Neural progenitor cell (in vitro differentiated cells): ENCODE measurements at regions not wholly inside any gene's neighbourhood (a gene's known extent, or its start where the extent isn't known, plus 50 kb on each side); places are given as distances from the start of the nearest gene placed in this dataset. TPM values are rescaled to one million over a fixed set of nuclear protein-coding genes. Genes with fewer than 3 reads are reported as not detected.

Experiments
- DNase-seq: peaks from one replicate; pipeline ENCODE4 v3.0.0-alpha.2; 2016; ENCODE audit warnings: low spot score
- H2AFZ ChIP-seq: fragments of 200-600 bp; sonication (generic); replicated peaks from 2 replicates; pipeline ENCODE4 v1.6.1; 2016; ENCODE audit warnings: antibody characterized with exemption
- H3F3A ChIP-seq: fragments of 200-600 bp; sonication (generic); 2 replicates; pipeline ENCODE4 v1.6.1; 2016; ENCODE audit warnings: antibody characterized with exemption, low read depth
- H3K27ac ChIP-seq: fragments of 200-600 bp; sonication (generic); 2 replicates; pipeline ENCODE4 v1.5.1; 2016; ENCODE audit warnings: mild to moderate bottlenecking
- H3K27me3 ChIP-seq: fragments of 200-600 bp; sonication (generic); 2 replicates; pipeline ENCODE4 v1.6.1; 2016; ENCODE audit warnings: mild to moderate bottlenecking, moderate library complexity
- H3K36me3 ChIP-seq: fragments of 200-600 bp; sonication (generic); 2 replicates; pipeline ENCODE4 v1.5.1; 2016
- H3K4me1 ChIP-seq: fragments of 200-600 bp; sonication (generic); 2 replicates; pipeline ENCODE4 v1.6.1; 2016; ENCODE audit warnings: mixed run types
- H3K4me2 ChIP-seq: fragments of 200-600 bp; sonication (generic); 2 replicates; pipeline ENCODE4 v1.6.1; 2016
- H3K4me3 ChIP-seq: fragments of 200-600 bp; sonication (generic); 2 replicates; pipeline ENCODE4 v1.5.1; 2016
- H3K79me2 ChIP-seq: fragments of 200-600 bp; sonication (generic); 2 replicates; pipeline ENCODE4 v1.6.1; 2016; ENCODE audit warnings: low read depth
- H3K9ac ChIP-seq: fragments of 200-600 bp; sonication (generic); 2 replicates; pipeline ENCODE4 v1.6.1; 2016
- H3K9me3 ChIP-seq: fragments of 200-600 bp; sonication (generic); 2 replicates; pipeline ENCODE4 v1.5.1; 2016; ENCODE audit warnings: low read depth
- H4K20me1 ChIP-seq: fragments of 200-600 bp; sonication (generic); 2 replicates; pipeline ENCODE4 v1.6.1; 2016; ENCODE audit warnings: low read depth
- H3K27ac Mint-ChIP-seq: 3 replicates; pipeline ENCODE4 v1.8.0; 2021; ENCODE audit warnings: mixed read lengths
- H3K27me3 Mint-ChIP-seq: 2 replicates; pipeline ENCODE4 v1.8.0; 2022; ENCODE audit warnings: low read depth, mild to moderate bottlenecking, inconsistent platforms, moderate library complexity, mixed read lengths; ENCODE audit not compliant: insufficient read depth
- H3K36me3 Mint-ChIP-seq: 3 replicates; pipeline ENCODE4 v1.8.0; 2021; ENCODE audit warnings: mixed read lengths
- H3K4me1 Mint-ChIP-seq: 3 replicates; pipeline ENCODE4 v1.8.0; 2021; ENCODE audit warnings: mixed read lengths
- H3K4me3 Mint-ChIP-seq: 3 replicates; pipeline ENCODE4 v1.8.0; 2021; ENCODE audit warnings: mild to moderate bottlenecking, moderate library complexity, mixed read lengths
- H3K9me3 Mint-ChIP-seq: 3 replicates; pipeline ENCODE4 v1.8.0; 2020; ENCODE audit warnings: mixed read lengths
- EZH2 ChIP-seq: fragments of 200-600 bp; sonication (generic); IDR thresholded peaks from 2 replicates; pipeline ENCODE4 v1.6.1; 2017; ENCODE audit warnings: antibody characterized with exemption, mild to moderate bottlenecking, moderate library complexity
- EZH2phosphoT487 ChIP-seq: fragments of 200-600 bp; sonication (generic); IDR thresholded peaks from 2 replicates; pipeline ENCODE4 v1.6.1; 2017; ENCODE audit warnings: antibody characterized with exemption
- microRNA-seq: library from miRNA; unstranded; fragments of <30 nt; microRNA quantifications from one replicate; pipeline ENCODE4, GENCODE V29; 2016
- small RNA-seq: library from RNA; depleted of rRNA; stranded (forward); fragments of <200 nt; gene quantifications from one replicate; pipeline ENCODE3, GENCODE V24; 2015
- TF ChIP-seq, protein P1 (sequence below): fragments of 200-600 bp; sonication (generic); IDR thresholded peaks from 2 replicates; pipeline ENCODE4 v1.5.1; 2017; ENCODE audit warnings: antibody characterized with exemption, mild to moderate bottlenecking

DNA sequence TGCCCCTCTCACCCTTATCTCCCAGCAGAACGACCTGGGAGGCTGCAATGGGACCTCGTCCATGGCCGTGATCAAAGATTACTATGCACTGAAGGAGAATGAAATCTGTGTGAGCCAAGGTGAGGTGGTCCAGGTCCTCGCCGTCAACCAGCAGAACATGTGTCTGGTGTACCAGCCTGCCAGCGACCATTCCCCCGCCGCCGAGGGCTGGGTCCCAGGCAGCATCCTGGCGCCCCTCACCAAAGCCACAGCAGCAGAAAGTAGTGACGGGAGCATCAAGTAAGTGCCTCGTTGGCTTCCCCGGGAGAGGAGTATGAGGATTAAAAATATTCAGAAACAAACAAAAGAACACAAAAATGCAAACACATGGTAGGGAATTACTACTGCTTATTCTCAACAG lies 55.9 kb upstream of the UMPS start:
- no peak for TF ChIP-seq EZH2
- Histone ChIP-seq H4K20me1 (no peaks in the 10 kb centered on the region), H2AFZ (no peak overlapping the region), H3K79me2 (no peaks in the 10 kb centered on the region), H3K9ac (no peak overlapping the region), H3K4me1 (no peaks in the 10 kb centered on the region), H3F3A (no peaks in the 10 kb centered on the region), H3K27ac (no peak overlapping the region), H3K9me3 (no peaks in the 10 kb centered on the region), H3K36me3 (no peaks in the 10 kb centered on the region), H3K27me3 (no peaks in the 10 kb centered on the region), H3K4me2 (no peak overlapping the region), H3K4me3 (no peak overlapping the region)
- peaks cover 26% of the 10 kb centered on the region for H3K36me3 Mint-ChIP-seq
- H3K4me3 Mint-ChIP-seq = no peak overlapping the region
- no peak overlapping the region for H3K27ac Mint-ChIP-seq
- peaks cover 3% of the 10 kb centered on the region for H3K27me3 Mint-ChIP-seq
- H3K9me3 Mint-ChIP-seq = no peaks in the 10 kb centered on the region
- DNase-seq = no peak
- H3K4me1 Mint-ChIP-seq = peaks cover 3% of the 10 kb centered on the region

DNA sequence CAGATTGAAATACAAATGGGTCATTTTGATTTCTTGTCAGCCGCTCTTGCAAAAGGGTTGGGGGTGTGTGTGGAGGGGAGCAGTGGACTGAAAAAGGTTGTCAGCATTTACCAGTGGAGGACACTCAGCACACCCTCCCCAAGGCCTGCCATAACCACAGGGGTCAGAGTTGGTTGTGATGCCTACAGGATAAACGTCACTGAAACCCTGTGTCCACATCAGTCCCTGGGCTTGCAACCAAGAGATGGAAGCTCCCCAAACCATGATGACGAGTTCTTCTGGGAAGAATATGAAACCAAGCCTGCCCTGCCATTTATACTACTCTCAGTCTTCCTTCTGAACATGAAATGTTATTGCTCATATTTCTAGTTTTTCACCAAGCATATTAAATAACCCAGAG lies 54.0 kb upstream of the UMPS start:
- no peak overlapping the region for H3K27ac ChIP-seq
- H3K4me3 ChIP-seq = no peak overlapping the region
- no peaks in the 10 kb centered on the region for H3K9me3 ChIP-seq
- H3K27me3 ChIP-seq = no peaks in the 10 kb centered on the region
- no peaks in the 10 kb centered on the region for H3K4me1 ChIP-seq
- no peak for DNase-seq
- Mint-ChIP-seq H3K4me1 (peaks cover 3% of the 10 kb centered on the region), H3K27me3 (peaks cover 1% of the 10 kb centered on the region), H3K4me3 (no peak overlapping the region), H3K36me3 (peaks cover 22% of the 10 kb centered on the region), H3K9me3 (no peaks in the 10 kb centered on the region), H3K27ac (no peak overlapping the region)
- no peaks in the 10 kb centered on the region for H4K20me1 ChIP-seq
- no peak overlapping the region for H3K4me2 ChIP-seq
- H3K36me3 ChIP-seq = no peaks in the 10 kb centered on the region
- H3K79me2 ChIP-seq = no peaks in the 10 kb centered on the region
- TF ChIP-seq EZH2phosphoT487 = no peak
- TF ChIP-seq EZH2 = no peak
- TF ChIP-seq, protein P1, sequence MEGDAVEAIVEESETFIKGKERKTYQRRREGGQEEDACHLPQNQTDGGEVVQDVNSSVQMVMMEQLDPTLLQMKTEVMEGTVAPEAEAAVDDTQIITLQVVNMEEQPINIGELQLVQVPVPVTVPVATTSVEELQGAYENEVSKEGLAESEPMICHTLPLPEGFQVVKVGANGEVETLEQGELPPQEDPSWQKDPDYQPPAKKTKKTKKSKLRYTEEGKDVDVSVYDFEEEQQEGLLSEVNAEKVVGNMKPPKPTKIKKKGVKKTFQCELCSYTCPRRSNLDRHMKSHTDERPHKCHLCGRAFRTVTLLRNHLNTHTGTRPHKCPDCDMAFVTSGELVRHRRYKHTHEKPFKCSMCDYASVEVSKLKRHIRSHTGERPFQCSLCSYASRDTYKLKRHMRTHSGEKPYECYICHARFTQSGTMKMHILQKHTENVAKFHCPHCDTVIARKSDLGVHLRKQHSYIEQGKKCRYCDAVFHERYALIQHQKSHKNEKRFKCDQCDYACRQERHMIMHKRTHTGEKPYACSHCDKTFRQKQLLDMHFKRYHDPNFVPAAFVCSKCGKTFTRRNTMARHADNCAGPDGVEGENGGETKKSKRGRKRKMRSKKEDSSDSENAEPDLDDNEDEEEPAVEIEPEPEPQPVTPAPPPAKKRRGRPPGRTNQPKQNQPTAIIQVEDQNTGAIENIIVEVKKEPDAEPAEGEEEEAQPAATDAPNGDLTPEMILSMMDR = no peak
- no peak overlapping the region for H2AFZ ChIP-seq
- no peaks in the 10 kb centered on the region for H3F3A ChIP-seq
- H3K9ac ChIP-seq = no peak overlapping the region

DNA sequence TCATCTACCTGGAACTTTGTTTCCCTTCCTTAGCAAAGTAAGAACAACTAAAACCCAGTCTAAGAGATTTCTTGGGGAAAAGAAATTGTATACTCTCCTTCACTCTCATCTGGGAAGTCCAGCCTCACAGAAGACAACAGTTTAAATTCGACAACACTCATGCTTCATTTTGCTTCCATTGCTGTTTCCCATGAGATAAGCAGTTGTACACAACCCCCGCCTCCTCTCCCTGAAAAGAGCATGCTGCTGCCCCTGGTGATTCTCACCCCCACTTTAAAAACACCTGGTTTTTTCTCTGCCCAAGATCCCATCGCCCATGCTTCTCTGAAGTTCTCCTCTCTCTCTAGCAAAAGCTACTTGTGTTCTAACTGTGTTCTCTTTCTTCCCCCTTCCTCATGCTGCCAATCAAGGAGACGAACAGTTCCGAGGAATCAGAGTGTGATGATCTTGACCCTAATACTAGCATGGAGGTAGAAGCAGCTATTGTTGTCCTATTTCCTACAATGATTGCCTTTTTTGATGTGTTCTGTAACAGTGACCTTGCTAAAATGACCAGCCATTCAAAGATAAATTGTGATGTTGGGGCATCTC lies 51.1 kb upstream of the UMPS start:
- Mint-ChIP-seq H3K9me3 (no peaks in the 10 kb centered on the region), H3K36me3 (peaks cover 19% of the 10 kb centered on the region), H3K27me3 (peaks cover 3% of the 10 kb centered on the region), H3K4me1 (peaks cover 3% of the 10 kb centered on the region), H3K4me3 (no peak overlapping the region), H3K27ac (no peak overlapping the region)
- no peaks in the 10 kb centered on the region for H3K4me1 ChIP-seq
- DNase-seq = no peak
- no peaks in the 10 kb centered on the region for H3F3A ChIP-seq
- H3K9ac ChIP-seq = no peak overlapping the region
- H3K27me3 ChIP-seq = no peaks in the 10 kb centered on the region
- H3K79me2 ChIP-seq = no peaks in the 10 kb centered on the region
- no peaks in the 10 kb centered on the region for H4K20me1 ChIP-seq
- TF ChIP-seq, protein P1 = no peak
- TF ChIP-seq EZH2 = no peak
- no peak for TF ChIP-seq EZH2phosphoT487
- H3K9me3 ChIP-seq = no peaks in the 10 kb centered on the region
- H3K4me2 ChIP-seq = no peak overlapping the region
- no peaks in the 10 kb centered on the region for H3K36me3 ChIP-seq
- no peak overlapping the region for H2AFZ ChIP-seq
- H3K27ac ChIP-seq = no peak overlapping the region
- H3K4me3 ChIP-seq = no peak overlapping the region

Small RNA genes lying in the stretch of these regions (microRNA-seq; reads per million reads assigned to microRNA genes)
- gene MIR5002 = not detected
- not detected for gene MIR6083

Small RNA genes lying in the stretch of these regions (small RNA-seq; reads per million reads assigned to genes)
- gene MIR5002 (not detected), gene MIR6083 (not detected), gene RNU6-143P (not detected)
